Kidney (tissue), 13 donors: ENCODE measurements at regions not wholly inside any gene's neighbourhood (a gene's known extent, or its start where the extent isn't known, plus 50 kb on each side); places are given as distances from the start of the nearest gene placed in this dataset.

Experiments
- DNase-seq, 5 donors: peaks; one replicate each; pipeline ENCODE4 v3.0.0-alpha.2; 2013 to 2020
- FAIRE-seq: peaks from 2 replicates; lab custom pipeline; 2012; peaks lifted over from hg19 to GRCh38; lab: Jason Lieb, UNC
- H3K27ac ChIP-seq, 2 donors: one replicate each; pipeline ENCODE4 v1.7.0; 2013; ENCODE audit warnings: low read depth in 2 of 2, low read length in 2 of 2, inconsistent platforms in 1 of 2
- H3K27me3 ChIP-seq: one replicate; pipeline ENCODE4 v1.7.1; 2013; ENCODE audit warnings: low read length, inconsistent platforms; ENCODE audit not compliant: control insufficient read depth, insufficient read depth
- H3K36me3 ChIP-seq, 3 donors: one replicate each; pipeline versions ENCODE4 v1.7.0 to v1.7.1; 2013; ENCODE audit warnings: low read length in 3 of 3, control low read depth in 1 of 3, inconsistent platforms in 1 of 3; ENCODE audit not compliant: insufficient read depth in 3 of 3, control insufficient read depth in 2 of 3
- H3K4me1 ChIP-seq, 3 donors: one replicate each; pipeline versions ENCODE4 v1.7.0 to v1.7.1; 2013; ENCODE audit warnings: low read length in 3 of 3, inconsistent platforms in 1 of 3, low read depth in 1 of 3; ENCODE audit not compliant: control insufficient read depth in 2 of 3, insufficient read depth in 2 of 3
- H3K4me3 ChIP-seq, 3 donors: one replicate each; pipeline versions ENCODE4 v1.7.0 to v1.8.1; 2013; ENCODE audit warnings: low read length in 3 of 3, control low read depth in 1 of 3, inconsistent platforms in 1 of 3
- H3K9ac ChIP-seq, 3 donors: one replicate each; pipeline versions ENCODE4 v1.7.0 to v1.7.1; 2013; ENCODE audit warnings: low read length in 3 of 3, control low read depth in 1 of 3, inconsistent platforms in 1 of 3
- H3K9me3 ChIP-seq, 3 donors: one replicate each; pipeline versions ENCODE4 v1.7.0 to v1.7.1; 2013; ENCODE audit warnings: low read length in 3 of 3, control low read depth in 1 of 3, inconsistent platforms in 1 of 3; ENCODE audit not compliant: control insufficient read depth in 2 of 3, insufficient read depth in 1 of 3
- intact Hi-C: fragments of 100-400 bp; cut with DNase I; formaldehyde crosslinking; loops from one replicate; pipeline ENCODE4 v1.11.1; 2022
- TF ChIP-seq, protein P1 (sequence below): IDR thresholded peaks from 3 replicates; pipeline ENCODE4 v1.5.1; 2012; ENCODE audit warnings: mild to moderate bottlenecking, moderate library complexity, borderline replicate concordance; ENCODE audit not compliant: insufficient read depth; ENCODE audit errors: extremely low read depth
- donor health status: control.
- donor health status: control.
- donor health status: control.
- donor health status: control.
- donor health status: control.
- donor health status: DM: yes; HTN: yes; CAD: no.
- donor health status: Normal renal cell carcinoma (clear cell type).

DNA sequence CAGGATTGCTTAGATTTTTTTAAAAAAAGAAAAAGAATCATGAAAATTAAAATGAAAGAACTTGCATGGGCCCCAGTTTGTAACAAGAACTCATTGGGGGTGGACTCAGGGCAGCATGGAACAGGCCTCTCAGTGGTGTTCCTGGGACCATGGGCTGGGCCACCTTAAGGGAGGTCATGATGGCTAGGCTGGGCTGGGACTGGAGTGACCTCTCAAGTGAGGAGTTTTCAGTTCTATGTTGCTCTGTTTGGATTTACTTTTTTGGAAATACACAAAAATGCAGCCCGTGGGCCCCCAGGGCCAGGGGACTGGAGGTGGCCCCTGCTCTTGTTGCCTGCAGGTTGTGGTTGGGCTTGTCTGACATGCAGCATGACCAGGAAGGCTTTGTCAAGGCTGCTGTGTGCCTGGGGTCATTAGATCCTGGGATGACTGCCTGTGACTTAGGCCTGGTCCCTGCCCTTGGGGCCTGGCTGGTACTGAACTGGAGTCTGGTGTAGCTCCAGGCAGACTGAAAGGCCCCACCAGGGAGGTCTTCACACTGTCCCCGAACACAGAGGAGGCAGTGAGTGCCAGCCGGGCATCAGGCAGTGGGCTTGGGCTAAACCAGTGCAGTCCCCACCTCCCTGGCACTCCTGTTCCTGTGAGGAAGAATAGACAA is 115.6 kb downstream of the GLI2 start:
- Histone ChIP-seq H3K4me1 (peaks cover 0 to 3% (median 0%) of the 10 kb centered on the region in 3 donors), H3K4me3 (no peak overlapping the region), H3K9ac (no peak overlapping the region), H3K36me3 (no peaks in the 10 kb centered on the region), H3K27ac (no peak overlapping the region), H3K27me3 (no peaks in the 10 kb centered on the region), H3K9me3 (peaks cover 0 to 11% (median 7%) of the 10 kb centered on the region in 3 donors)
- DNase-seq: no peak
- TF ChIP-seq, protein P1, sequence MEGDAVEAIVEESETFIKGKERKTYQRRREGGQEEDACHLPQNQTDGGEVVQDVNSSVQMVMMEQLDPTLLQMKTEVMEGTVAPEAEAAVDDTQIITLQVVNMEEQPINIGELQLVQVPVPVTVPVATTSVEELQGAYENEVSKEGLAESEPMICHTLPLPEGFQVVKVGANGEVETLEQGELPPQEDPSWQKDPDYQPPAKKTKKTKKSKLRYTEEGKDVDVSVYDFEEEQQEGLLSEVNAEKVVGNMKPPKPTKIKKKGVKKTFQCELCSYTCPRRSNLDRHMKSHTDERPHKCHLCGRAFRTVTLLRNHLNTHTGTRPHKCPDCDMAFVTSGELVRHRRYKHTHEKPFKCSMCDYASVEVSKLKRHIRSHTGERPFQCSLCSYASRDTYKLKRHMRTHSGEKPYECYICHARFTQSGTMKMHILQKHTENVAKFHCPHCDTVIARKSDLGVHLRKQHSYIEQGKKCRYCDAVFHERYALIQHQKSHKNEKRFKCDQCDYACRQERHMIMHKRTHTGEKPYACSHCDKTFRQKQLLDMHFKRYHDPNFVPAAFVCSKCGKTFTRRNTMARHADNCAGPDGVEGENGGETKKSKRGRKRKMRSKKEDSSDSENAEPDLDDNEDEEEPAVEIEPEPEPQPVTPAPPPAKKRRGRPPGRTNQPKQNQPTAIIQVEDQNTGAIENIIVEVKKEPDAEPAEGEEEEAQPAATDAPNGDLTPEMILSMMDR: no peak
- FAIRE-seq: no peak
- intact Hi-C loops: no loop called here

DNA sequence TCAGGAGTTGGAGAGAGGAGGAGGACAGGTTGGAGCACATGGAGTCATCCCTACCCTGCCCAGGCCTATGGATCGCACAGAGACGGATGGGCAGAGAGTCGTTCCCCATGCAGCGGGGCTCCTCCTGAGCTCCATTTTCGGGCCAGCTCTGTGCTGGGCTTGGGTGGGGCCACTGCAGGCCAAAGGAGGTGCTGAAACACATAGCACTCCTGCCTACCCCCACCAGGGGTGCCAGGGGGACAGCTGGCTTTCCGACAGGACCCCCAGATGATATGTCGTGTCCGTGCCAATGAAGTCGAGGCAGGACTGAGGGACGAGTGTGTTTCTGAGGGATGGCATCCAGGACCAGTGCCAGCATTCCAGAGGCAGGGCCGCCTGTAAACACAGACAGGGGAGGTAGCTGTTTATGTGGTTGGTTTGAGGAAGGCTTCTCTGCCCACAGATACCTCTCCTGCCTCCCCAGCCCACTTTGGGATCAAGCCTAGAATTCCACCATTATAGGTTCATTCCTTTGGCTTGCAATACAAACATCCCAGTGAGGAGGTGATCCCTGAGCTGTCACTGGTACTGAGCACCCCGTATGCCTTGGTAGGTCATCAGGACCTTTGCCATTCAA is 116.6 kb downstream of the GLI2 start:
- no peak for DNase-seq
- FAIRE-seq: no peak
- intact Hi-C loops: no loop called here

DNA sequence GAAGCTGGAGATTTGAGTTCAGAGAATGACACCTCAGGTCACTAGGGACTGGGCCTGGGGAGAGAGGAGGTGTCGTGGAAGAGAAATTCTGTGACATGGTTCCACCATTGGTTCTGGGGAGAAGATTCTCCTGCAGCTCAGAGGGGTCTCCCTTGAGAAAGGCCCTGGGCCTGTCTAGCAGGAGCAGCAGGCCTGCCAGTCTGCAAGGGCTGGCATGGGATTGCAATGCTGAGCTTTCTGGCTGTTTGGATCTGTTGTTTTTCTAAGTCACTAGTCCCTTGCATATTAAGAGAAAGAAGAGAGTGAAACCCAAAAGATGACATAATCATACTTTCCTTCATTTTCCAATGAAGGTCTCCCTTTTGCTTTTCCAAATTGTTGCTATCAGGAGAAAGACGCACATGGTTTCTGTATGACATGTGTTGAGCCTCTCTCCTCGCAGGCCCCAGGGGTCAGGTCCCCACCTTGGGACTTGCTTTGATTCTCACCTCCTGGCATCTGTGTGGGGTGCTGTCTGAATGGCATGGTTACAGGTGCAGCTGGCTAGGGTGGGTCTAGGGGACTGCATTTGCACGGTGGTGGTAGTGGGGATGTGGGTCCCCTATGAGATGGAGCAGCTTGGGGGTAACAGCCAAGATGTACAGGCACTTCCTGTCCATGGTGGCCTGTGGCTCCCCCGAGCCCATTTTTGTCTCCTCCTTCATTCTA is 117.8 kb downstream of the GLI2 start:
- TF ChIP-seq, protein P1: no peak
- no peak overlapping the region for H3K9ac ChIP-seq
- no peak for DNase-seq

More for the DNA sequence above, 116.6 kb downstream of the GLI2 start:
- peaks cover 0 to 11% (median 7%) of the 10 kb centered on the region in 3 donors for H3K9me3 ChIP-seq
- H3K4me1 ChIP-seq: peaks cover 0 to 3% (median 0%) of the 10 kb centered on the region in 3 donors
- H3K36me3 ChIP-seq: no peaks in the 10 kb centered on the region
- no peaks in the 10 kb centered on the region for H3K27me3 ChIP-seq
- TF ChIP-seq, protein P1: no peak
- no peak overlapping the region for H3K4me3 ChIP-seq
- H3K9ac ChIP-seq: no peak overlapping the region
- H3K27ac ChIP-seq: no peak overlapping the region

More for the DNA sequence above, 117.8 kb downstream of the GLI2 start:
- Histone ChIP-seq H3K27me3 (no peaks in the 10 kb centered on the region), H3K9me3 (peaks cover 0 to 11% (median 7%) of the 10 kb centered on the region in 3 donors), H3K36me3 (no peaks in the 10 kb centered on the region), H3K4me1 (peaks cover 0 to 3% (median 0%) of the 10 kb centered on the region in 3 donors), H3K27ac (no peak overlapping the region), H3K4me3 (no peak overlapping the region)
- intact Hi-C loops: no loop called here
- FAIRE-seq: no peak
